GM18520 (cell line): ENCODE measurements at regions not wholly inside any gene's neighbourhood (a gene's known extent, or its start where the extent isn't known, plus 50 kb on each side); places are given as distances from the start of the nearest gene placed in this dataset.

Experiments
- ATAC-seq: cut with Tn5 transposase; IDR thresholded peaks from one replicate; pipeline ENCODE4 v1.9.1; 2021; ENCODE audit not compliant: unreplicated experiment

DNA sequence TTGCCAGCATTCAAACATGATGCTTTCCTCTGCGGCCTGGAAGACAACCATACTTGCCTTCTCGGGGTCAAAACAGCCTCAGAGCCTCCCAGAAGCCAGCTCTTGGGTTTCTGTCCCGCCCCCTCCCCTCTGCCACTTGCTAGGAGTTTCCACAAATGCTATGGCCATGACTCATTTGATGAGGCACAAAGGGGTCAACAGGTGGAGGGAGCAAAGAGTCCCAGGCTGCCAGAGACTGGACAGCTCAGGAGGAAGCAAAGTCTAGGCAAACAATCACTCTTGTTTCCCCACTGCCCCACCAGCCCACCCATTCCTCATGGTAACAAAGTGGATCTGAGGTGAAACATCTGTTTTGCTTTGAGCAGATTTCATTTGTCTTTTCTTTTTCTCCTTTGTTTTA lies 551.1 kb downstream of the TNS1 start:
- ATAC-seq: no peak

DNA sequence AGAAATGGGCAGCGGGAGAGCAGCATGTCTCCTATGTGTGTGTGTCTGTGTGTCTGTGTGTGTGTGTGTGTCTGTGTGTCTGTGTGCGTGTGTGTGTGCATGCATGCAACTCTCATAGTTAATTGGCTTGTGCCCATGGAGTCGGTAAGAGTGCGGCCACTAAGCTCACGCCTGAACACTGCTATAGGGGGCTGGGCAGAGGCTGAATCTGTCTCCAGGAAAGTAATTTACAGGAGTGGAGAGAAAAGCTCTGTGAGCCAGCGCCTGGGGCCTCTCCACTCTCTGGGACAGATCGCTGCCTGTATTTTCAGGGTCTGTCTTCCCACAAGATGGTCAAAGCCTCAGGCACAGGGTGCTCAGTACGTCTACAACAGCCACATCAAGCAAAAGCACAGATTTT lies 553.4 kb downstream of the TNS1 start:
- no peak for ATAC-seq

DNA sequence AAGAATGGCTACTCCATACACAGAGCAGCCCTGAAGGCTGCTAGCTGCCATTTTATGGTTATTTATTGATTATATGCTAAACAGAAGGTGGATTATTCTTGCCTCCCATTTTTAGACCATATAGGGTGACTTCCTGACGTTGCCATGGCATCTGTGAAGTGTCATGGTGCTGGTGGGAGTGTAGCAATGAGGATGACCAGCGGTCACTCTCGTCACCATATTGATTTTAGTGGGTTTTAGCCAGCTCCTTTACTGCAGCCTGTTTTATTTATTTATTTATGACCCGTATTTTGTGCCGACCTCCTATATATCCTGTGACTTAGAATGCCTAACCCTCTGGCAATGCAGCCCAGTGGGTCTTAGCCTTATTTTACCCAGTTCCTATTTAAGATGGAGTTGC lies 553.9 kb downstream of the TNS1 start:
- no peak for ATAC-seq

DNA sequence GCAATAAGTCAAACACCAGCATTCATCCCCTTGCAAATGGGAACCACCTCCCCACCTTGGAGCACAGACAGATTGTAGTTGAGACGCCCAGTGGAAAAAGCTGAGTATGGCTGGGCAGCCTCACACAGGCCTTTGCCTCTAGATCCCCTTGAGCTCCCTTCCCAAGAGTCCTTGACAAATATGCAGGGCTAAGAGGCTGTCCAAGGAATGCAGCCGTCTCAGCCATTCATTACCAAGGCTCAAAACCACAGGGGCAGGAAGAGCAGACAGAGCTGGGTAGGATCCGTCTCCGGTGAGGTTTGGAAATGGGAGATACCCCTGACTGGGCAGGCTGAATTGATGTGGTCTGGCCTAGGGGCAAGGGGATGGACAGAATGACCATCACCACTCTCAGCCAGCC lies 557.1 kb downstream of the TNS1 start:
- no peak for ATAC-seq

GRCh38 chr2:217444932-217445331 lies 557.9 kb downstream of the TNS1 start:
- no peak for ATAC-seq

GRCh38 chr2:217444509-217444908 lies 558.3 kb downstream of the TNS1 start:
- no peak for ATAC-seq

DNA sequence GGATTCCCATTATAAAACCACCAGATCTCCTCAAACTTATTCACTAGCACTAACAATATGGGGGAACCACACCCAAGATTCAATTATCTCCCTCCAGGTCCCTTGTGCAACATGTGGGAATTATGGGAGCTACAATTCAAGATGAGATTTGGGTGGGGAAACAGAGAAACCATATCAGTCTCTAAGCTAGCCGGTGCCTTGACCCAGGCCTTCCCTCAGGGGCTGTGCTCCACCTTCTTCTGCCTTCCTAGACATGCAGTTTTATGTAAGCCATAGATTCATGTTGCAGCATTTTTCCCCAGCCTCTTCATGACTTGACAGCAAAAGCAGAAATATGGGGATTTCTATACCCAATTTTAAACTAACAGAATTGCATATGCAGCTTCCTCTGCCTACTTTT lies 559.2 kb downstream of the TNS1 start:
- ATAC-seq: no peak

GRCh38 chr2:217440000-217440399 lies 562.8 kb downstream of the TNS1 start:
- no peak for ATAC-seq

GRCh38 chr2:217438821-217439220 lies 564.0 kb downstream of the TNS1 start:
- no peak for ATAC-seq

- no peak for ATAC-seq
These were observed 564.7 kb downstream of the TNS1 start for GRCh38 chr2:217438136-217438535.

GRCh38 chr2:217437290-217437870 lies 565.4 kb downstream of the TNS1 start:
- no peak for ATAC-seq

DNA sequence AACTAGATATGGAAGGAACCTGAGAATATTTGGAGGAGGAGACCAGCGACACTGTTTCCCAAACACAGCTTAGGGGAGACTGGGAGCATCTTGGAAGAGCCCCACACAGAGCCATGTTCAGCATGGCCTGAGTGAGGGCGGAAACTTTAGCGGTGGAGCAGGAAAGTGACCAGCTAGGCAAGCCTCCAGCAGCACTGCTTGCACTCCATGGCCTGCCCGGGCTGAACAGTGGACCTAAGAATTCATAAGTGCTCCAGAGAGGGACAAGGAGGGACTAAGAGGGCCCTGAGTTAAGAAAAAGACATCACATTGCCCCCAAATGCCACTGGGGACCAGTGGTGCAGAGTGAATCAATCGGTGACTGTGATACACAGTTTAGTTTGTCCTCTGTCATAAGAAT lies 566.4 kb downstream of the TNS1 start:
- no peak for ATAC-seq

DNA sequence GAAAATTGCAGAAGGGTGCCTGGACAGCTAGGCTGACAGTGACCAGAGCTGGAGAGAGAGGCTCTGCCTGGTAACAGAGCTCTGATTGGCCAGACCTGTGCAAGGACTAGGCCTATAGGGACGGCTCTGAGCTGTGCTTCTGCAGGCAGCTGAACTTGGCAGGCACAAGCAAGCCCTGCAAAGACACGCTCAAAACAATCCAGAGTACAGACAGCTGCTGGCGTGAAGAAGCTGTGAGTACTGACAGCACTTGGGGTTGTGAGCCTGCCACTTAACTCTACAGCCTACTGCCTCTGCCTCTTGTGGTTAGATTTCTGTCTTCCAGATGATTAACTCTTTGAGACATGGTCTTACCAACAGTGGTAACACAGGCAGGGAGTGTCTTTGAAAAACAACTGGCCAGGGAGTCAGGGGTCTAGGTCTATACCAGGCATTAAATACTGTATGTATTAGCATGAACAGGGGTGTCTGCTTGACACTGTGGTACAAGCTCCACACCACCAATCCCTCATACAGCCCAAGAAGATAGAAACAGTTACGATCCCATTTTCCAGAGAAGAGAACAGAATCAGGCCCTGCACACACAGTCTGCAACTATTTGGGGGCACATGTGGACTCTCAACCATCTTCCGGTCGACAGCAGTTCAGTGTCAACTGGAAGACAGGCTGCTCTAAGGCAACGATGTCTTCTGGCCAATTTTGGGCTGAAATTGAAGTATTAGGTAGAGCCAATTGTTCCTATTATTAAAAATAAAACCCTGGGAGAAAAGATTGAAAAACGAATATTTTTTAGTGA lies 568.4 kb downstream of the TNS1 start:
- peak; percentile 94 for ATAC-seq

- no peak for ATAC-seq
These were observed 569.3 kb downstream of the TNS1 start for GRCh38 chr2:217433522-217433921.

DNA sequence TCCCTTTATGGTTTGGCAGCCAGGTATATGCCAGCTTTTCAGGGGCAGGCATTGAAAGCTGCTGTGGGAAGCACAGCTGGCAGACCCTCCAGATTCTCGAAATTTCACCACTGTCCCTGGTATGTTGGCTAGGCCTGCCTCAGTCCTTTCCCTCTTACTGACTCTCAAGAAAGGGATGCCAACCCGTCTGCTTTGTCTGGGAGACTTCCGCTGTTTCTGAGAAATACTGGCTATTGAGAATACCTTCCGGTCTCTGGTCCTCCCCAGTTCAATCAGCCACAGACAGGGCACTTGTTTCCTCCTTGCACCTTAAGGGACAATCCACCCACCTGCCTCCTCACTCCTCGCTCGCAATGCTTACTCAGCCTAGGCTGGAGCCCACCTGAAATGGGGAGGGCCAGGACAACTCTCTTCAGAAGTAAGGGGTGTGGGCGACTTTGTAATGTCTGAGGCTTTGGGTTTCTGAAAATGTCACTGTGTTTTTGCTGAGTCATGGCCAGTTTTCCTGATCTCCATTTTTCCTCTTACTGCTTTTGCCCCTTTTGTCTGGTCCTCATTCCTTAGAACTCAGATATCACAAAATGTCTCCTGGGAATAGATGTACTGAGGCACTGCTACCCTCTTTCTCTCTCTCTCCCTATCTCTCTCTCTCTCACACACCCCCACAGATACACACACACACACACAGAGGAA lies 571.1 kb downstream of the TNS1 start:
- no peak for ATAC-seq

DNA sequence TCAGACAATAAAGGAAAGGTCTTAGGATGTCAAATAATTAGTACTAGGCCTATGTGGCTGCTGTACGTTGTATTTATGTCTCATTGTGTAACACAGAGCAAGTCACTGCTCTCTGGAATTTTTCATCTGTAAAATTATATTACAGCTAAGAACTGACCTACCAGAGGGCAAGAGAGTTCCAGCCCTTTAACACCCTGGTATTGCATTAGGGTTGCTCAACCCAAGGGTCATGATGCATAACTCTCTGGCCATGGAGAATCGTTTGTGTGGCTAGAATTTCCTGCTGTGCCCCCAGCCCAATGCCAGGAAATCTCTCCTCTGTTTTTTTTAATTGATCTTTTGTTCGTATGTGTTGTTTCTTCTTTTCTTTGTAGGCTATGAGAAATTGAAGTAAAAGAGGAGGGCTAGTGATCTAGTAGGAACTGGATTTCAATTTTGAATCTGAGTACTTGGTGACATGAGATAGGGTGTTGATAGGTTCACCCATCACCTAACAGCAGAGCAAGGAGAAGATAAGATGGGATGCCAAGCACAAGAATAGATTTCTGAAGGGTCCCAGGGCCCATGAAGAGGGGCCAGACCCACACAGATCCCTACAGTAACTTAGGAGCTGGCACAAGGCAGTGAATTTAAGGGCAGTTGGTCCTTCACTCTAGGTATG lies 571.2 kb upstream of the TNP1 start:
- ATAC-seq: no peak

DNA sequence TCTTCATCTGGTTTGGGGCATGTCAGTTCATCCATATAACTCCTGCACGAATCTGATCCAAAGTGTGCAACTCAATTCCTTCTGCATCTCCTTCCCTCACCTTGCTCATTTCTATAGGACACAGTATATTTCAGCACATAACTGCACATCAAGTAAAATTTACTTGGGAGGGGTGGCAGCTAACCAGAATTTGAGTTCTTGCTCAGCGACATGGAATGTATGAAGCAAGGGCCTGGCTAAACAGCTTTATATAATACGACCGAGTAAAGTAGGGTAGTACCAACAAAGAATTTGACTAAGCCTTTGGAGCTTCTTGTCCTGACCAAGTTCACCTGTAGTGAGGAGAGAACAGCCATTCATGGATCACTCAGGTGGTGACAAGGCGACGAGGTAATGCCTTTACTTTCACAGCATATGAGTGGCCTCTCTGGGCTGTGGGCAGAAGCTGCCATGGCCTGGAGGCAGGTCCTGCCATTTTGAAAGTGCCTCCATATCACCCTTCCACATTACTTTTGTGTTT lies 570.2 kb upstream of the TNP1 start:
- no peak for ATAC-seq

DNA sequence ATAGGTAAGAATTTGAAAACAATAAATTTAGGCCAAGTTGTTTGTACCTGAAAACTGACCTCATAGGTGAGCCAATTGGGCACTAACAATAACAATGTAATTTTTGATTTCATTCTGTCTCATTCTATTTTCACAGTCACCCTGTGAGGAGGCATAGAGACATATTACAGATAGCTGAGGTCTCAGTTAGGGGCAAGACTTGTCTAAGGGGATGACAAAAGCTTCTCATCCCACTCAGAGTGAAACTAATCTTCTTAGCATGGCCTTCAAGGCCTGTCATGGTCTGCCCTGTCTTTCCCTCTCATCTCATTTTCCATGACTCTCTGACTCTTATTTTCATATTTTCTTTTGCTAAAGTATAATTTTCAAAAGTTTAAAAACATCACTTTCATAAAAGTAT lies 562.0 kb upstream of the TNP1 start:
- no peak for ATAC-seq

- no peak for ATAC-seq
These were observed 561.0 kb upstream of the TNP1 start for GRCh38 chr2:217420854-217421253.

GRCh38 chr2:217419055-217419671 lies 559.3 kb upstream of the TNP1 start:
- no peak for ATAC-seq

- ATAC-seq: no peak
These were observed 558.7 kb upstream of the TNP1 start for GRCh38 chr2:217418544-217418943.
